CD4-positive, alpha-beta T cell treated with Interleukin-4 for 4 hours (primary cell): ENCODE measurements at regions not wholly inside any gene's neighbourhood (a gene's known extent, or its start where the extent isn't known, plus 50 kb on each side); places are given as distances from the start of the nearest gene placed in this dataset.

Experiments
- DNase-seq: peaks from one replicate; pipeline ENCODE4 v3.0.0-alpha.2; 2020

GRCh38 chr2:14567561-14567960 lies 65.0 kb upstream of the LRATD1 start:
- DNase-seq, result no peak

GRCh38 chr2:14569294-14569693 lies 63.2 kb upstream of the LRATD1 start:
- DNase-seq, result no peak

- no peak for DNase-seq
Observed at GRCh38 chr2:14572633-14573032, 59.9 kb upstream of the LRATD1 start.

- no peak for DNase-seq
Observed at GRCh38 chr2:14577843-14578242, 54.7 kb upstream of the LRATD1 start.
